ENCODE measurements at regions not wholly inside any gene's neighbourhood (a gene's known extent, or its start where the extent isn't known, plus 50 kb on each side); places are given as distances from the start of the nearest gene placed in this dataset.
"Not testable (repeated sequence)": the region's sequence is repeated elsewhere in the genome, so short reads cannot be mapped to it uniquely, and the experiment has no call there.

DNA sequence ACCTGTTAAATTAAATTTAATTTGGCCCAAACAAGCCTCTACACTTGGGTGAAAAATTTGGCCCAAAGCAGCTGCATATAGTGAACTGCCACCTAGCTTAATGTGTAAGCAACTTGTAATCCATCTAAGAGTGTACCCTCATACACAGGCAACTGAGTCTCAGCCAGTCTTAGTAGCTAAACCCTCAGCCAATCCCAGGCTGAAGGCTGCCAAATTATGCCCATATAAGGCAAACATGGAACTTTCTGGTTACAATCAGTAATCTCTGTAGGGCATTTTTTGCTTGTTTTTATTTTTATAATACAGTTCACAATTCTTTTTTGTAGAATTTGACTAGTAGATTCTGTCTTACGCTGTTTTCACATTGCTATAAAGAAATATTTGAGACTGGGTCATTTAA lies 958.7 kb downstream of the FSCB start:
- H3K4me3 ChIP-seq (replicated peaks in 1 of 2; ENCODE audit: low read depth in 2 of 2, low read length in 2 of 2), result no peak overlapping the region
- no peak for DNase-seq (ENCODE audit: low read depth in 2 of 2)
- TF ChIP-seq, protein P1, sequence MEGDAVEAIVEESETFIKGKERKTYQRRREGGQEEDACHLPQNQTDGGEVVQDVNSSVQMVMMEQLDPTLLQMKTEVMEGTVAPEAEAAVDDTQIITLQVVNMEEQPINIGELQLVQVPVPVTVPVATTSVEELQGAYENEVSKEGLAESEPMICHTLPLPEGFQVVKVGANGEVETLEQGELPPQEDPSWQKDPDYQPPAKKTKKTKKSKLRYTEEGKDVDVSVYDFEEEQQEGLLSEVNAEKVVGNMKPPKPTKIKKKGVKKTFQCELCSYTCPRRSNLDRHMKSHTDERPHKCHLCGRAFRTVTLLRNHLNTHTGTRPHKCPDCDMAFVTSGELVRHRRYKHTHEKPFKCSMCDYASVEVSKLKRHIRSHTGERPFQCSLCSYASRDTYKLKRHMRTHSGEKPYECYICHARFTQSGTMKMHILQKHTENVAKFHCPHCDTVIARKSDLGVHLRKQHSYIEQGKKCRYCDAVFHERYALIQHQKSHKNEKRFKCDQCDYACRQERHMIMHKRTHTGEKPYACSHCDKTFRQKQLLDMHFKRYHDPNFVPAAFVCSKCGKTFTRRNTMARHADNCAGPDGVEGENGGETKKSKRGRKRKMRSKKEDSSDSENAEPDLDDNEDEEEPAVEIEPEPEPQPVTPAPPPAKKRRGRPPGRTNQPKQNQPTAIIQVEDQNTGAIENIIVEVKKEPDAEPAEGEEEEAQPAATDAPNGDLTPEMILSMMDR (IDR thresholded peaks at IDR 0.05; ENCODE audit: low read depth, low read length), result no peak

DNA sequence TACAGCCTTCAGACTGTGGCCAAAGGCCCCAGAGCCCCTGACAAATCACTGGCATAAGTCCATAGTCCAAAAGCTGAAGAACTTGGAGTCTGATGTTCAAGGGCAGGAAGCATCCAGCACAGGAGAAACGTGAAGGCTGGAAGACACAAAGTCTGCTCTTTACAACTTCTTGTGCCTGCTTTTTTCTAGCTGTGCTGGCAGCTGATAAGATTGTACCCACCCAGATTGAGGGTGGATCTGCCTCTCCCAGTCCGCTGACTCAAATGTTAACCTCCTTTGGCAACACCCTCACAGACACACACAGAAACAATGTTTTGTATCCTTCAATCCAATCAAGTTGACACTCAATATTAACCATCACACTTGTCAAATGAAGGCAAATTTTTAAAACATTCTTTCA lies 959.5 kb downstream of the FSCB start:
- H3K4me3 ChIP-seq (replicated peaks in 1 of 2; ENCODE audit: low read depth in 2 of 2, low read length in 2 of 2); DNase-seq (ENCODE audit: low read depth in 2 of 2): not testable (repeated sequence)

DNA sequence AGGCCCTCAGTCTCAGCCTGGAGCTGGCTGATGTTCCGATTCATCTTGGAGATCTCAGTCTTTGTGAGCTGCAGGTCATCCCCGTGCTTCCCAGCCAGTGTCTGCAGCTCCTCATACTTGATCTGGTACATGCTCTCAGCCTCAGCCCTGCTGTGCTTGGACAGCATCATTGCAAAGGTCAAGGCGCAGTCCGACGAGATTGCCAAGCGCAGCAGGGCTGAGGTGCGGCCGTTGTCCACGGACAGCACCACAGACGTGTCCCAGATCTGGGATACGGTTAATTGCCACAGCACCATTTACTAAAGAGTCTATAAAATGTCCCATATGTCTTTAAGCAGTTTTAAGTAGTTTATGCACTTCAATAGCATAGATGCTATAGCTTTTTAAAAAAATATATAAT lies 965.7 kb downstream of the FSCB start:
- DNase-seq (ENCODE audit: low read depth in 2 of 2), result no peak
- no peak overlapping the region for H3K4me3 ChIP-seq (replicated peaks in 1 of 2; ENCODE audit: low read depth in 2 of 2, low read length in 2 of 2)
- TF ChIP-seq, protein P1 (IDR thresholded peaks at IDR 0.05; ENCODE audit: low read depth, low read length), result no peak

DNA sequence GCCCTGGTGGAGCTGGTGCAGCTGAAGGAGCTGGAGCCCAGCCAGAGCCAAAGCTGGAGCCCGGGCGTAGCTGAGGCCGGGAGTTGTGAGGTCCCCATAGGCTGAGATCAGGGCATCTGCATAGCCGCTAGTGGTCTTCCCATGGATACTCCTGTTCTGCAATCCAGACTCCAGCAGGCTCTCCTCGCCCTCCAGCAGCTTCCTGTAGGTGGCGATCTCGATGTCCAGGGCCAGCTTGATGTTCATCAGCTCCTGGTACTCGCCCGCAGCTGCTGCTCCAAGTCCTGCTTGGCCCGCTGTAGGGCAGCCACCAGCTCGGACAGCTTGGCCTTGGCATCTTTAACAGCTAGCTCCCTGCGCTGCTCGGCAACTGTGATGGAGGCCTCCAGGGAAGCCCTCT lies 966.1 kb downstream of the FSCB start:
- DNase-seq (ENCODE audit: low read depth in 2 of 2), result no peak
- no peak overlapping the region for H3K4me3 ChIP-seq (replicated peaks in 1 of 2; ENCODE audit: low read depth in 2 of 2, low read length in 2 of 2)
- TF ChIP-seq, protein P1 (IDR thresholded peaks at IDR 0.05; ENCODE audit: low read depth, low read length), result no peak

DNA sequence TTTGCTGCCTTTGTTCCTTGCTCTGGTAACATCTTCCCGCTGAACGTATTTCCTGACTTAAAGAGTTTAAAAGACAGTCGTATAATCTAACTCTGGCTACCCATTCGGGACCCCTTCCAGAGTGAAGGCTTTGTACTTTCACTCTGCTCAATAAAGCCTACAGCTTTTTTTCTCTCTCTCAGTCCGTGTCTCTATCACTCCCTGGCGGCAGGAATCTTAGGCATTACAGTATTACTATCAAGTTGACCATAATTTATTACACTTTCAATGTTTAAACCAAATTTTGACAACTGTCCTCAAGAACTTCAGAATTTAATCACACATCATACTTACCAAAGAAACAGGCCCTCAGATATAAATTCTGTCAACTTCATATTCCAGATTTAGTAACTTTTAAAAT lies 967.9 kb downstream of the FSCB start:
- DNase-seq (ENCODE audit: low read depth in 2 of 2), result peak; percentile 18 to 46
- TF ChIP-seq, protein P1 (IDR thresholded peaks at IDR 0.05; ENCODE audit: low read depth, low read length), result peak; percentile 13
- no peak overlapping the region for H3K4me3 ChIP-seq (replicated peaks in 1 of 2; ENCODE audit: low read depth in 2 of 2, low read length in 2 of 2)

DNA sequence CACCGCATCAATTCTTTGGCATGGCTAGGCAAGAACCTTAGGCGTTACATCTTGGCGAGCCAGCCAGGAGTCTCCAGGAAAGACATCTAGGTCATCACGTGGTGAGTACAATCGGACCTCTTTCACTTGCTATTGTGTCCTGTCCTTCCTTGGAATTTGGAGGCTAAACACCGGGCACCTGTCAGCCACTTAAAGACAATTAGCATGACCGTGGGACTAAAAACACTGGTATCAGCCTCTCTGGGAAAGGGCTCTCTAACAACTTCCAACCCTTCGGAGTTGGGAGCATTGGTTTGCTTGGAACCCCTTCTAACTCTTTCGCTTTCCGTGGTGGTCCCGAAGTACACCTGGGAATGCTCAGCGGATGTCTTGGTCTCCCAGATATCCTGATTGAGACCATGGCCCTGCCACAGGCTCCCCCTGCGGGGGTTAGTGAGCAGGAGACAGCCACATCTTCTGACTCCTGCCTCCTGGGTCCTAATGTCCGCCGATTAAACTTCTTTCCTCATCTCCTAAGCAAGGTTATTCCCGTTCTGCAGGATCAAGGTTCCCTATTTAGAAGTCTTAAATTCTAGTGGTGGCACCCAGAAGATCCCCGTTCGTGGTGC lies 971.7 kb downstream of the FSCB start:
- TF ChIP-seq, protein P1 (IDR thresholded peaks at IDR 0.05; ENCODE audit: low read depth, low read length), result no peak
- no peak for DNase-seq (ENCODE audit: low read depth in 2 of 2)
- H3K4me3 ChIP-seq (replicated peaks in 1 of 2; ENCODE audit: low read depth in 2 of 2, low read length in 2 of 2), result no peak overlapping the region

DNA sequence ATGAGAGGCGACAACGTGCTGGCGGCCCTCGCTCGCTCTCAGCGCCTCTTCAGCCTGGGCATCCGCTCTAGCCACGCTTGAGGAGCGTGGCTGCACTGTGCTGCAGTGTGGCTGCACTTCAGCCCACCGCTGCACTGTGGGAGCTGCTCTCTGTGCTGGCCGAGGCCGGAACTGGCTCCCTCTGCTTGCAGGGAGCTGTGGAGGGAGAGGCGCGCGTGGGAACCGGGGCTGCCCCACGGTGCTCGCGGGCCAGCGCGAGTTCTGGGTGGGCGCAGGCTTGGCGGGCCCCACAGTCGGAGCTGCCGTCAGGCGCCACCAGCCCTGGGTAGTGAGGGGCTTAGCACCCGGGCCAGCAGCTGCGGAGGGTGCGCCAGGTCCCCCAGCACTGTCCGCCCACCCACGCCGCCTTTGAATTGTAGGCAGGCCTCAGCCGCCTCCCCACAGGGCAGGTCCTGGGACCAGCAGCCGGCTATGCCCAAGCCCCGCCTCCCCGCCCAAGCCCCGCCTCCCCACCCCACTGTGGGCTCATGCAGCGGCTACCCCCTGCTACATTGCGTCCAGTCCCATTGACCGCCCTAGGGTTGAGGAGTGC lies 974.2 kb downstream of the FSCB start:
- TF ChIP-seq, protein P1 (IDR thresholded peaks at IDR 0.05; ENCODE audit: low read depth, low read length), result no peak
- no peak overlapping the region for H3K4me3 ChIP-seq (replicated peaks in 1 of 2; ENCODE audit: low read depth in 2 of 2, low read length in 2 of 2)
- DNase-seq (ENCODE audit: low read depth in 2 of 2), result no peak
